ENCODE measurements at regions not wholly inside any gene's neighbourhood (a gene's known extent, or its start where the extent isn't known, plus 50 kb on each side); places are given as distances from the start of the nearest gene placed in this dataset.

GRCh38 chr6:147621263-147621662 lies 112.8 kb downstream of the SAMD5 start:
- H4K91ac ChIP-seq (replicated peaks; ENCODE audit: insufficient read length, low read length) = no peak overlapping the region
- no peak overlapping the region for H3K9ac ChIP-seq (replicated peaks in 1 of 4; ENCODE audit: extremely low read depth in 1 of 4, low read depth in 3 of 4, low read length in 3 of 4)
- no peaks in the 10 kb centered on the region for H3K79me2 ChIP-seq (ENCODE audit: control insufficient read depth in 1 of 2, insufficient read depth in 2 of 2, low read length in 2 of 2)
- no peak overlapping the region for H4K8ac ChIP-seq (ENCODE audit: extremely low read depth, insufficient read depth, low read length)
- no peaks in the 10 kb centered on the region for H3K4me1 ChIP-seq (replicated peaks in 1 of 4; ENCODE audit: control insufficient read depth in 3 of 4, insufficient read depth in 4 of 4, low read length in 3 of 4)
- H3K14ac ChIP-seq (ENCODE audit: insufficient read length) = no peak overlapping the region
- CTCF ChIA-PET (ENCODE audit: partially characterized antibody) = interaction anchor here (0.6 kb wide), 1 partner anchor 555 kb away, joined by 3 read pairs; no protein-coding TSS in a partner anchor
- H3K79me1 ChIP-seq (ENCODE audit: low read depth, low read length) = no peaks in the 10 kb centered on the region
- no peak overlapping the region for H3K4me2 ChIP-seq (ENCODE audit: insufficient read depth in 1 of 2, low read depth in 2 of 2, low read length in 2 of 2)
- H2BK12ac ChIP-seq (ENCODE audit: low read depth, low read length) = no peak overlapping the region
- FAIRE-seq (no peak), DNase-seq (ENCODE audit: low read depth in 1 of 2, low spot score in 2 of 2) (no peak)
- no peak overlapping the region for H3K27ac ChIP-seq (ENCODE audit: low read depth, low read length)
- H4K5ac ChIP-seq (ENCODE audit: insufficient read length, low read depth, low read length) = no peak overlapping the region
- no peak overlapping the region for H2AFZ ChIP-seq (ENCODE audit: low read length)
- no peaks in the 10 kb centered on the region for H3K27me3 ChIP-seq (replicated peaks in 1 of 4; ENCODE audit: control insufficient read depth in 3 of 4, extremely low read depth in 1 of 4, insufficient read depth in 3 of 4, low read length in 3 of 4)
- no peak overlapping the region for H2BK15ac ChIP-seq (ENCODE audit: low read length)
- no peak overlapping the region for H3K23ac ChIP-seq (ENCODE audit: insufficient read length)
- TF ChIP-seq JUND (IDR thresholded peaks at IDR 0.05; ENCODE audit: low read length) (no peak), RNF2 (IDR thresholded peaks at IDR 0.05; ENCODE audit: borderline replicate concordance, low read depth, low read length, missing control alignments, poor library complexity, severe bottlenecking) (no peak), GTF2F1 (IDR thresholded peaks at IDR 0.05; ENCODE audit: borderline replicate concordance, low read depth, low read length) (no peak), EGR1 (IDR thresholded peaks at IDR 0.05; ENCODE audit: borderline replicate concordance, low read depth, low read length) (no peak), HDAC6 (IDR thresholded peaks at IDR 0.05; ENCODE audit: low read depth, low read length) (no peak), CBX8 (IDR thresholded peaks at IDR 0.05; ENCODE audit: borderline replicate concordance, low read depth, low read length) (no peak), RAD21 (IDR thresholded peaks at IDR 0.05 in 1 of 2, conservative IDR thresholded peaks at IDR 0.05 in 1 of 2; ENCODE audit: low read depth in 2 of 2, low read length in 2 of 2) (no peak), YY1 (IDR thresholded peaks at IDR 0.05; ENCODE audit: low read depth, low read length) (no peak), ASH2L (IDR thresholded peaks at IDR 0.05; ENCODE audit: low read length) (no peak), SAP30 (IDR thresholded peaks at IDR 0.05; ENCODE audit: insufficient read depth, insufficient replicate concordance, low read length) (no peak)
- no peak overlapping the region for H2BK20ac ChIP-seq (ENCODE audit: low read length)
- no peak overlapping the region for H3K4me3 ChIP-seq (ENCODE audit: extremely low read depth in 1 of 4, insufficient read depth in 2 of 4, low read depth in 3 of 4, low read length in 4 of 4)
- no peak overlapping the region for H2BK120ac ChIP-seq (replicated peaks; ENCODE audit: low read depth, low read length)
- 94 to 100% methylated on average over 1 to 3 of the region's 3 CpGs for WGBS, 2 experiments (ENCODE audit: extremely low coverage in 1 of 2, insufficient coverage in 1 of 2, insufficient read length in 1 of 2, insufficient replicate concordance in 2 of 2, low coverage in 1 of 2, low lambda C conversion rate in 2 of 2, missing lambda C conversion rate in 1 of 2)
- H3K36me3 ChIP-seq (ENCODE audit: control insufficient read depth in 2 of 4, insufficient read depth in 4 of 4, low read length in 3 of 4) = no peaks in the 10 kb centered on the region
- H3K23me2 ChIP-seq (ENCODE audit: low read depth, low read length) = no peaks in the 10 kb centered on the region
- POLR2A ChIA-PET (ENCODE audit: partially characterized antibody) = no interaction called here
- H3K18ac ChIP-seq (ENCODE audit: extremely low read depth, low read length) = no peak overlapping the region
- no peaks in the 10 kb centered on the region for H3K9me3 ChIP-seq (ENCODE audit: insufficient read depth in 2 of 2, low read depth in 1 of 2, low read length in 1 of 2)
- H2AK5ac ChIP-seq (ENCODE audit: low read depth, low read length) = no peak overlapping the region
- no peaks in the 10 kb centered on the region for H4K20me1 ChIP-seq (replicated peaks in 1 of 2; ENCODE audit: control insufficient read depth in 1 of 2, insufficient read depth in 2 of 2, low read length in 2 of 2)
- no peak overlapping the region for H3K4ac ChIP-seq (replicated peaks; ENCODE audit: insufficient read length, low read depth, low read length)
- no peak overlapping the region for H2BK5ac ChIP-seq (ENCODE audit: low read depth, low read length)
- H3K56ac ChIP-seq (replicated peaks; ENCODE audit: insufficient read length, low read depth, low read length) = no peak overlapping the region

Measured in H1 (cell line).